NCI-H2196 (cell line): ENCODE measurements at regions not wholly inside any gene's neighbourhood (a gene's known extent, or its start where the extent isn't known, plus 50 kb on each side); places are given as distances from the start of the nearest gene placed in this dataset.

ENCODE experiments used
- DNase-seq: peaks from one replicate; lab custom pipeline; 2025; ENCODE audit not compliant: unreplicated experiment; lab: John Stamatoyannopoulos, UW

GRCh38 chr5:5583832-5584231, 161.4 kb downstream of the ICE1 start:
- DNase-seq: no peak

- no peak for DNase-seq
Observed at GRCh38 chr5:5583023-5583765, 160.7 kb downstream of the ICE1 start.

DNA sequence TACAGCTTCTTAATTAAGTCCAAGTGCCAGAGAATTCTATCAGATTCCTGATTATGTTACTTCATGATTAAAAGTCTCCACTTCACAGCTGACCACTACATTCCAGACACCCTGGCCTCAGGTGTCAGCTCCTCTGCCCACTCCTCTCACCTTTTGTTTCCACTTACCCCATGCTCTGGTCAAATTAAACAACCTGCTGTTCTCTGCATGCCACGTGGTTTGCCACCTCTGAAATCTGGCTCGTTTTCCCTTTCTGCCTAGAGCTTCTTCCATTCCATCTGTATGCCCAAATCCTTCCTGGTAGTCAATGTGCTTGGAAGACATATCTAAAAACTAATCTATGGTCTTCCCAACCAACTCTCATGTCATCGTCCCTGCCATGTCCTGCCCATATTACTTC, 158.6 kb downstream of the ICE1 start:
- DNase-seq: no peak

GRCh38 chr5:5576744-5577143, 154.3 kb downstream of the ICE1 start:
- DNase-seq: no peak

DNA sequence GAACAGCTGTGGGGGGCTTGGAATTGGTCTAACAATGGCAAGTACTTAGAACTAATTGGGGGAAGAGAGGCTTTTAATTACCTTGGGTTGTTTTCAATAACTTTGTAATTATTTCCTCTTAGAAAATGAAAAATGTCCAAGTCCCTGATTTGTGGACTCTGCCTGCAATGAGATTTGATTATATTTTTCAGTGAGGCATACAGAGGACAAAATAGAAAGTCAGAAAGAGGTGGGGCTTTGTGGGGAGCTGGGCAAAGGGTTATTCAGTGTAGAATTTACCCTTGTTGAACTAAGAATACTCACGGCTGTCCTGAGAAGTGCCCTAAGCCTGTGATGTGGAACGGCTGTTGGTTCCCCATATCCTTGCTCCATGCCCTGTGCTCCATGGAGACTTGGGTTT, 153.0 kb downstream of the ICE1 start:
- no peak for DNase-seq

DNA sequence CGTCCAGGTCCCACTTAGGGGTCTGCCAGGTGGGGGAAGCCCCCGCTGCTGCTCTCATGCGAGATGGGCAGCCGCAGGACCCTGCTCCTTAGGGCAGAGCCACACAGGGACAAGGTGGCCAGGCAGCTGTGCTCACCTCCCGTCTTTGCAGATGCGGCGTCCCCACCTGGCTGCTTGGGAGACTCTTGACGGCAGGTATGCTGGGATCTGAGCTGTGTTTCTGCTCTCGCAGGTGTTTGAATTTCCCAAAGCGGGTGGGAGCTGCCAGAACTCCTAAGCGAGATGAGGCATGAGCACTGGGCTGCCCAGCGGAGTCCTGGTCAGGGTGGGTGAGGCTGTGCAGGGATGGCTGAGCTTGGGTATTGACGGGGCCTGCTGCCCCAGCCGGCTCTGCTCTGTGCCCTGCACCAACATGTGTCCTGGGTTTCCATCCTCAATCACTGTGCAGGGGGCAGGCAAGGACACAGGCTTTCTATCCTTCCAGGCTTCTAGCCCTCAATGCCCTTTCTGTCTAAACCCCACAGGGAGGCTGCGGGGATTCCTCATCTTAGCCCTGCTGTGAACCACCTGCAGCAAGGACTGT, 151.4 kb downstream of the ICE1 start:
- no peak for DNase-seq

- DNase-seq: no peak
Observed at GRCh38 chr5:5572976-5573797, 150.7 kb downstream of the ICE1 start.

DNA sequence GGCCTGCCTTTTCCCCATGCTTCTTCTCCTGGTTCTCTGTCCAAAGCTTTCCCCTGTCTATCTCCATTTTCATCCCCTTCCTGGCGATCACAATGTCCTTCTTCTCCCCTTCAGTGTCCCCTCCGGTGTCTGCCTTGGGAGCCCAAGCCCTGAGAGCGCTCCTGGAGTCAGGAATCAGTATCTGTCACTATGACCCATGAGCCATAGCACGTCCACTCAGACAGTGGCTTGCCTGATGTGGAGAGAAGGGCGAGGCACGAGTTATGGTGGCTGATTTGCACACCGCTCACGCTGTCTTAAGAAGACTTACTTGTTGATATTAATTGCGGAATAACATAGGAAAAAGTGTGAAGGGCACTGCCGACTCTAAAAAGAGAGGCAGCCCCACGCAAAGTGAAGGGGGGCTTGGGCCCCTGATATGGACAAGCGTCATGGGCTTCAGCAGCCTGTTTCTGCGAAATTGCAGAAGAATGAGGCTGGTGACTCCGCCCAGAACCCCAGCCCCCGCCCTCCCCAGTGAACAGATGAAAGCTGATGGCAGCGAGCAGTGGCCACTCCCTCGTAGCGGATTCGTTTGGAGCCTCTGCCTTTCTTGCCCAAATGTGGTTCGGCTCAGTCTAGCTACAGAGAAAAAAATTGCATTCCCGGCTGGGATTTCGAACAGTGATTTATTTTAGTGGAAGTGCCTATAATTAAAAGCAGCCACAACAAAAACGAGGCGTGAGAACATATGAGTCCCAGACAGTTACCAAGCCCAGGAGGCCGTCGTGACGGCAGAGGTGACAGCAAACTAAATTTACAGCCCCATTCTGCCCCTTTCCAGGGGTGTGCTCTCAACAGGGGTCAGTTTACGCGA, 149.8 kb downstream of the ICE1 start:
- no peak for DNase-seq

- no peak for DNase-seq
Observed at GRCh38 chr5:5570646-5571045, 148.2 kb downstream of the ICE1 start.

DNA sequence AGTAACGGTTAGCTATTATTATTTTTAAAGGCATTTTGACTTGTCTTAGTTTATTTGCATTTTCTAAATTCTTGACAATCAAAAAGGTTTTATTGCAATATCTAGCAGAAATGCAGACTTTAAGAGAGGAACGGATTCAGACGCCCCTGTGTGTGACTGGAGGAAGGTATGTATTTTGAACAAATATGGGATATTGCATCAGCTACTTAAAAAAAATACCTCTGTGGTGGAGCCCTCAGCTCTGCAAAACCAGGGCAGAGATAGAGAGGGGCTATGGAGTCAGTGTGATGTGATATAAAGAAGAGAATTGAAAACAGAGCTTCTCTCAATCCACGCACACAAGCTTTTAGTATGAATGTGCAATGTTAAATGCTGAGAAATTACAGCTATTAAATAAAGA, 142.4 kb downstream of the ICE1 start:
- DNase-seq: no peak

DNA sequence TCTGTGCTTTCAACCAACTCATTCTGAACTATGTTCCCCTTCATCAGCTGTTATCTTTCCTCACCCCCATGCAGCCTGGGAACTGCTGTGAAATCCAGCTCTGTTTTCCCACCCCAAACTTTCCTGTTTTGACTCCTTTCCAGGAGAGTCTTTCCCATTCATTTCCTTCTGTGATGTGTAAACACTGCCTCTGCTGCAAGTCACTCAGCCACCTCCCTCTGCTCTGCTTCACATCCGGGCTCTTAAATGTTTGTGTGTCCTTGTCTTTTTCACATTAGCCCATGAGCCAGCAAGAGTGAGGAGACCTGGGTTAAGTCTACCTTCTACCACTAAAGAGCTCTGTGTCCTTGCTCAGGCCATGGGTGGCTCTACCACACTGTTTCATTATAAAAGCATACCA, 137.5 kb downstream of the ICE1 start:
- no peak for DNase-seq

GRCh38 chr5:5558638-5559527, 136.4 kb downstream of the ICE1 start:
- no peak for DNase-seq

GRCh38 chr5:5558102-5558501, 135.6 kb downstream of the ICE1 start:
- no peak for DNase-seq

DNA sequence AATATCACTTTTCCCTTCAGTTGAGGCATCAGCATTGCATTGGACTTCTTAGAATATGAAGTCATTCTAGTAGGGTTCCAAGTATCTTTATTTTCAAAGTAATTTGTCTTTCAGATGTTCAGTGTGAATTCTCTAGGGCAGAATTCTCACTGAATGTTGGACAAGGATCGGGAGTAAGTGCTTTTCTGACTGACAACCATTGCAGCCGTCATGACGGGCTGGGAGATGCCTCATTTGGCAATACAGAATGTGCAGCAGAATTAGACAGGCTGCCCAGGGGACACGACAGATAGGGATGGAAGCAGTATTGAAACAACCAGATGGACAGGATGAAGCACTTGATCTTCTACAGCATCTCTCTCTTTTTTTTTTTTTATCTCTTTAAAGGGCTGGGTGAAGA, 129.0 kb downstream of the ICE1 start:
- DNase-seq: no peak

- no peak for DNase-seq
Observed at GRCh38 chr5:5546408-5546807, 123.9 kb downstream of the ICE1 start.

DNA sequence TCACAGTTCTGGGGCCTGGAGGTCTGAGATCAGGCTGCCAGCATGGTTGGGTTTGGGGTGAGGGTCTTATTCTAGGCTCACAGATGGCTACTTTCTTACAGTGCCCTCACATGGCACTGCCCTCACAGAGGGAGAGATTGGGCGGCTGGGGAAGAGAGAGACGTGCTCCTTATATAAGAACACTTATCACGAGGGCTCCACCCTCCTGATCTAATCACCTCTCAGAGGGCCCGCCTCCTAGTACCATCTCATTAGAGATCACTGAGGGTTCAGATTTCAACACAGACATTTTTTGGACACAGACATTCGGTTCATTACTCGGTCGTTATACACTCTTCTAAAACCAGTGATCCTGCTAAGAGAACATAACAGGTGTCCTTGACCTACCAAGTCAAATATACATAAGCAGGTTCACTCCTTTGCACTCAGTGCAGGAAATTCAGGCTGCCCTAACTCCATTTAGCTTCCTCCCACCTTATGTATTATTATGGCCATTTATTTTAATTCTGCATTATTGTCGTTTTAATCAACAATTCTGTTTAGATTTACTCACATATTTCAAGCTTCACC, 121.7 kb downstream of the ICE1 start:
- DNase-seq: peak; percentile 23

DNA sequence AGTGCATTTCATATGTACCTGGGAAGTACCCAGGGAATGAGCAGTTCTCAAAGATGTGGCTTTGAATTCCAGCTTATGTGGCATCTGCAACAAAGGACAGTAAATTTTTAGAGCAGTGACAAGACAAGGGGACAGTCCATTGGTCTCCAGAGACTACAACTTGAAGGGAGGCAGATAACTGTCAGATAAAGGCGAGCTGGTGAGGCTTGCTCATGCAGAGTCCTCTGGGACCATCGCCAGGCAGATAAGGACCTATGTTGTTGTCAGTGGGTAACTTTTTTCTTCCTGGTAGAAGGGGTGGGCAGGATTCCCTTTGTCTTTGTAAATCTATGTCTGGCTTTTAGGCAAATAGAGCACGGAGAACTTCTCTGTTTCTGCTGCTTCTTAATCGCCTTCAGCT, 120.2 kb downstream of the ICE1 start:
- no peak for DNase-seq

- DNase-seq: no peak
Observed at GRCh38 chr5:5540065-5540464, 117.6 kb downstream of the ICE1 start.
